ENCODE measurements at regions not wholly inside any gene's neighbourhood (a gene's known extent, or its start where the extent isn't known, plus 50 kb on each side); places are given as distances from the start of the nearest gene placed in this dataset.
"Not testable (repeated sequence)": the region's sequence is repeated elsewhere in the genome, so short reads cannot be mapped to it uniquely, and the experiment has no call there.

- no peaks in the 10 kb centered on the region for H3K27me3 ChIP-seq (ENCODE audit: control insufficient read depth in 1 of 2, insufficient read depth in 2 of 2, low read length in 2 of 2)
- H3K4me3 ChIP-seq (ENCODE audit: low read length in 2 of 2), result no peak overlapping the region
- H3K9me3 ChIP-seq (ENCODE audit: control insufficient read depth in 2 of 2, low read length in 2 of 2), result no peaks in the 10 kb centered on the region
- no peaks in the 10 kb centered on the region for H3K4me1 ChIP-seq (ENCODE audit: control insufficient read depth, insufficient read depth, low read length)
- H3K36me3 ChIP-seq (ENCODE audit: control insufficient read depth in 2 of 2, insufficient read depth in 2 of 2, low read length in 2 of 2), result no peaks in the 10 kb centered on the region
- H3K9ac ChIP-seq (ENCODE audit: low read length in 2 of 2), result no peak overlapping the region
- H3K27ac ChIP-seq (ENCODE audit: low read length), result no peak overlapping the region
These were observed 345.0 kb upstream of the CCDC179 start for GRCh38 chr11:23205156-23205871.

- Histone ChIP-seq H3K27me3 (ENCODE audit: control insufficient read depth in 1 of 2, insufficient read depth in 2 of 2, low read length in 2 of 2) (no peaks in the 10 kb centered on the region), H3K9me3 (ENCODE audit: control insufficient read depth in 2 of 2, low read length in 2 of 2) (no peaks in the 10 kb centered on the region), H3K4me3 (ENCODE audit: low read length in 2 of 2) (no peak overlapping the region), H3K27ac (ENCODE audit: low read length) (no peak overlapping the region), H3K4me1 (ENCODE audit: control insufficient read depth, insufficient read depth, low read length) (no peaks in the 10 kb centered on the region), H3K9ac (ENCODE audit: low read length in 2 of 2) (no peak overlapping the region), H3K36me3 (ENCODE audit: control insufficient read depth in 2 of 2, insufficient read depth in 2 of 2, low read length in 2 of 2) (no peaks in the 10 kb centered on the region)
These were observed 346.6 kb upstream of the CCDC179 start for GRCh38 chr11:23206741-23207336.

GRCh38 chr11:23211221-23211620 is 350.9 kb upstream of the CCDC179 start:
- Histone ChIP-seq H3K9me3 (ENCODE audit: control insufficient read depth in 2 of 2, low read length in 2 of 2) (no peaks in the 10 kb centered on the region), H3K4me3 (ENCODE audit: low read length in 2 of 2) (no peak overlapping the region), H3K27ac (ENCODE audit: low read length) (no peak overlapping the region), H3K4me1 (ENCODE audit: control insufficient read depth, insufficient read depth, low read length) (no peaks in the 10 kb centered on the region), H3K27me3 (ENCODE audit: control insufficient read depth in 1 of 2, insufficient read depth in 2 of 2, low read length in 2 of 2) (no peaks in the 10 kb centered on the region), H3K9ac (ENCODE audit: low read length in 2 of 2) (no peak overlapping the region), H3K36me3 (ENCODE audit: control insufficient read depth in 2 of 2, insufficient read depth in 2 of 2, low read length in 2 of 2) (no peaks in the 10 kb centered on the region)

GRCh38 chr11:23212807-23213206 is 352.5 kb upstream of the CCDC179 start:
- Histone ChIP-seq H3K36me3 (ENCODE audit: control insufficient read depth in 2 of 2, insufficient read depth in 2 of 2, low read length in 2 of 2) (no peaks in the 10 kb centered on the region), H3K4me1 (ENCODE audit: control insufficient read depth, insufficient read depth, low read length) (no peaks in the 10 kb centered on the region), H3K27ac (ENCODE audit: low read length) (no peak overlapping the region), H3K27me3 (ENCODE audit: control insufficient read depth in 1 of 2, insufficient read depth in 2 of 2, low read length in 2 of 2) (no peaks in the 10 kb centered on the region), H3K4me3 (ENCODE audit: low read length in 2 of 2) (no peak overlapping the region), H3K9ac (ENCODE audit: low read length in 2 of 2) (no peak overlapping the region), H3K9me3 (ENCODE audit: control insufficient read depth in 2 of 2, low read length in 2 of 2) (no peaks in the 10 kb centered on the region)

- Histone ChIP-seq H3K9me3 (ENCODE audit: control insufficient read depth in 2 of 2, low read length in 2 of 2) (no peaks in the 10 kb centered on the region), H3K27me3 (ENCODE audit: control insufficient read depth in 1 of 2, insufficient read depth in 2 of 2, low read length in 2 of 2) (no peaks in the 10 kb centered on the region), H3K4me1 (ENCODE audit: control insufficient read depth, insufficient read depth, low read length) (no peaks in the 10 kb centered on the region), H3K36me3 (ENCODE audit: control insufficient read depth in 2 of 2, insufficient read depth in 2 of 2, low read length in 2 of 2) (no peaks in the 10 kb centered on the region), H3K9ac (ENCODE audit: low read length in 2 of 2) (no peak overlapping the region), H3K4me3 (ENCODE audit: low read length in 2 of 2) (no peak overlapping the region), H3K27ac (ENCODE audit: low read length) (no peak overlapping the region)
These were observed 356.8 kb upstream of the CCDC179 start for GRCh38 chr11:23217072-23217471.

GRCh38 chr11:23220086-23220485 is 359.8 kb upstream of the CCDC179 start:
- H3K36me3 ChIP-seq (ENCODE audit: control insufficient read depth in 2 of 2, insufficient read depth in 2 of 2, low read length in 2 of 2); H3K4me3 ChIP-seq (ENCODE audit: low read length in 2 of 2); H3K9me3 ChIP-seq (ENCODE audit: control insufficient read depth in 2 of 2, low read length in 2 of 2); H3K4me1 ChIP-seq (ENCODE audit: control insufficient read depth, insufficient read depth, low read length); H3K27ac ChIP-seq (ENCODE audit: low read length); H3K9ac ChIP-seq (ENCODE audit: low read length in 2 of 2); H3K27me3 ChIP-seq (ENCODE audit: control insufficient read depth in 1 of 2, insufficient read depth in 2 of 2, low read length in 2 of 2): not testable (repeated sequence)

GRCh38 chr11:23221366-23221765 is 361.1 kb upstream of the CCDC179 start:
- Histone ChIP-seq H3K27ac (ENCODE audit: low read length) (no peak overlapping the region), H3K36me3 (ENCODE audit: control insufficient read depth in 2 of 2, insufficient read depth in 2 of 2, low read length in 2 of 2) (no peaks in the 10 kb centered on the region), H3K9me3 (ENCODE audit: control insufficient read depth in 2 of 2, low read length in 2 of 2) (no peaks in the 10 kb centered on the region), H3K27me3 (ENCODE audit: control insufficient read depth in 1 of 2, insufficient read depth in 2 of 2, low read length in 2 of 2) (no peaks in the 10 kb centered on the region), H3K4me3 (ENCODE audit: low read length in 2 of 2) (no peak overlapping the region), H3K9ac (ENCODE audit: low read length in 2 of 2) (no peak overlapping the region), H3K4me1 (ENCODE audit: control insufficient read depth, insufficient read depth, low read length) (no peaks in the 10 kb centered on the region)

- H3K4me1 ChIP-seq (ENCODE audit: control insufficient read depth, insufficient read depth, low read length), result no peaks in the 10 kb centered on the region
- H3K36me3 ChIP-seq (ENCODE audit: control insufficient read depth in 2 of 2, insufficient read depth in 2 of 2, low read length in 2 of 2), result no peaks in the 10 kb centered on the region
- H3K9me3 ChIP-seq (ENCODE audit: control insufficient read depth in 2 of 2, low read length in 2 of 2), result no peaks in the 10 kb centered on the region
- no peak overlapping the region for H3K27ac ChIP-seq (ENCODE audit: low read length)
- no peak overlapping the region for H3K9ac ChIP-seq (ENCODE audit: low read length in 2 of 2)
- no peaks in the 10 kb centered on the region for H3K27me3 ChIP-seq (ENCODE audit: control insufficient read depth in 1 of 2, insufficient read depth in 2 of 2, low read length in 2 of 2)
- H3K4me3 ChIP-seq (ENCODE audit: low read length in 2 of 2), result no peak overlapping the region
These were observed 366.2 kb upstream of the CCDC179 start for GRCh38 chr11:23226331-23227077.

- Histone ChIP-seq H3K9me3 (ENCODE audit: control insufficient read depth in 2 of 2, low read length in 2 of 2) (no peaks in the 10 kb centered on the region), H3K27ac (ENCODE audit: low read length) (no peak overlapping the region), H3K36me3 (ENCODE audit: control insufficient read depth in 2 of 2, insufficient read depth in 2 of 2, low read length in 2 of 2) (no peaks in the 10 kb centered on the region), H3K4me1 (ENCODE audit: control insufficient read depth, insufficient read depth, low read length) (no peaks in the 10 kb centered on the region), H3K27me3 (ENCODE audit: control insufficient read depth in 1 of 2, insufficient read depth in 2 of 2, low read length in 2 of 2) (no peaks in the 10 kb centered on the region), H3K9ac (ENCODE audit: low read length in 2 of 2) (no peak overlapping the region), H3K4me3 (ENCODE audit: low read length in 2 of 2) (no peak overlapping the region)
These were observed 366.8 kb upstream of the CCDC179 start for GRCh38 chr11:23227078-23227445.

- Histone ChIP-seq H3K9ac (ENCODE audit: low read length in 2 of 2) (no peak overlapping the region), H3K4me1 (ENCODE audit: control insufficient read depth, insufficient read depth, low read length) (no peaks in the 10 kb centered on the region), H3K36me3 (ENCODE audit: control insufficient read depth in 2 of 2, insufficient read depth in 2 of 2, low read length in 2 of 2) (no peaks in the 10 kb centered on the region), H3K9me3 (ENCODE audit: control insufficient read depth in 2 of 2, low read length in 2 of 2) (no peaks in the 10 kb centered on the region), H3K27me3 (ENCODE audit: control insufficient read depth in 1 of 2, insufficient read depth in 2 of 2, low read length in 2 of 2) (no peaks in the 10 kb centered on the region), H3K27ac (ENCODE audit: low read length) (no peak overlapping the region), H3K4me3 (ENCODE audit: low read length in 2 of 2) (no peak overlapping the region)
These were observed 372.4 kb upstream of the CCDC179 start for GRCh38 chr11:23232652-23233051.

GRCh38 chr11:23233075-23233474 is 372.8 kb upstream of the CCDC179 start:
- Histone ChIP-seq H3K9ac (ENCODE audit: low read length in 2 of 2) (no peak overlapping the region), H3K27me3 (ENCODE audit: control insufficient read depth in 1 of 2, insufficient read depth in 2 of 2, low read length in 2 of 2) (no peaks in the 10 kb centered on the region), H3K27ac (ENCODE audit: low read length) (no peak overlapping the region), H3K9me3 (ENCODE audit: control insufficient read depth in 2 of 2, low read length in 2 of 2) (no peaks in the 10 kb centered on the region), H3K4me1 (ENCODE audit: control insufficient read depth, insufficient read depth, low read length) (no peaks in the 10 kb centered on the region), H3K36me3 (ENCODE audit: control insufficient read depth in 2 of 2, insufficient read depth in 2 of 2, low read length in 2 of 2) (no peaks in the 10 kb centered on the region), H3K4me3 (ENCODE audit: low read length in 2 of 2) (no peak overlapping the region)

Data from stomach smooth muscle (tissue), 2 donors.